Liver (tissue), 3 donors: ENCODE measurements at regions not wholly inside any gene's neighbourhood (a gene's known extent, or its start where the extent isn't known, plus 50 kb on each side); places are given as distances from the start of the nearest gene placed in this dataset.

Experiments
- EGR1 ChIP-seq, 2 donors: IDR thresholded peaks; 2 replicates each; pipeline ENCODE4 v1.6.1; 2016 to 2018; ENCODE audit warnings: antibody characterized with exemption in 2 of 2, low read depth in 2 of 2
- FOXA1 ChIP-seq: IDR thresholded peaks from 2 replicates; pipeline ENCODE4 v1.6.1; 2016; ENCODE audit warnings: antibody characterized with exemption
- JUND ChIP-seq, 2 donors: IDR thresholded peaks; 2 replicates each; pipeline ENCODE4 v1.6.1; 2016; ENCODE audit warnings: antibody characterized with exemption in 2 of 2
- RAD21 ChIP-seq, 2 donors: IDR thresholded peaks; 2 replicates each; pipeline ENCODE4 v1.6.1; 2016; ENCODE audit warnings: antibody characterized with exemption in 2 of 2, mild to moderate bottlenecking in 2 of 2
- RXRA ChIP-seq, 2 donors: IDR thresholded peaks; 2 replicates each; pipeline ENCODE4 v1.6.1; 2017 to 2018; ENCODE audit warnings: antibody characterized with exemption in 2 of 2, mild to moderate bottlenecking in 1 of 2
- SP1 ChIP-seq: IDR thresholded peaks from 2 replicates; pipeline ENCODE4 v1.6.1; 2018; ENCODE audit warnings: antibody characterized with exemption, mild to moderate bottlenecking
- TAF1 ChIP-seq: conservative IDR thresholded peaks from 2 replicates; pipeline ENCODE4 v1.6.1; 2016; ENCODE audit warnings: antibody characterized with exemption, mild to moderate bottlenecking
- YY1 ChIP-seq: IDR thresholded peaks from 2 replicates; pipeline ENCODE4 v1.6.1; 2016; ENCODE audit warnings: antibody characterized with exemption, mild to moderate bottlenecking
- TF ChIP-seq, protein P1 (sequence below): fragments of 150-350 bp; IDR thresholded peaks from 2 replicates; pipeline ENCODE4 v1.5.1; 2017; ENCODE audit warnings: improper control_type of control experiment, low read depth, low read length; ENCODE audit not compliant: missing input control
- TF ChIP-seq, protein P2 (sequence below): IDR thresholded peaks from 2 replicates; pipeline ENCODE4 v1.6.1; 2016; ENCODE audit warnings: antibody characterized with exemption
- TF ChIP-seq, protein P3 (sequence below): IDR thresholded peaks from 2 replicates; pipeline ENCODE4 v1.6.1; 2016; ENCODE audit warnings: antibody characterized with exemption, mild to moderate bottlenecking
- TF ChIP-seq, protein P4 (sequence below): IDR thresholded peaks from 2 replicates; pipeline ENCODE4 v1.6.1; 2016; ENCODE audit warnings: antibody characterized with exemption
- donor health status: healthy.
- donor health status: healthy.

DNA sequence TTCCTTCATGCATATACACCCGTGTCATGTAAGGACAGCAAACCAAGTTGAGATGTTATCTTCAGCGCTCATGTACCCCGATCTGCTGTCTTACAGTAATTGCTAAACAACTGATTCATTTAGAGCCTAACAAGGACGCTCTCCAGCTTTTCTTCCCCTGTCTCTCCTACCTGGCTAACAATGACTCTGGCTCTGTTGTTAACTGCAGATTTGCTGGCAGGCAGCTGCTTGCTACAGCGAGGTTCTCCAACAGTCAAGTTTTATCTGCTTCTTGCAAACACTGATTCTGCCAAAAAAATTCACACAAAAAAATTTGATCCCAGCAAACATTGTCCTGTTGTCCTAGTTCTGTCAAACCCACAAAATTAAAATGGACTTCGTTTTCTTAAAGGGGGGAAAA is 101.6 kb downstream of the OTX2 start:
- TF ChIP-seq, protein P1, sequence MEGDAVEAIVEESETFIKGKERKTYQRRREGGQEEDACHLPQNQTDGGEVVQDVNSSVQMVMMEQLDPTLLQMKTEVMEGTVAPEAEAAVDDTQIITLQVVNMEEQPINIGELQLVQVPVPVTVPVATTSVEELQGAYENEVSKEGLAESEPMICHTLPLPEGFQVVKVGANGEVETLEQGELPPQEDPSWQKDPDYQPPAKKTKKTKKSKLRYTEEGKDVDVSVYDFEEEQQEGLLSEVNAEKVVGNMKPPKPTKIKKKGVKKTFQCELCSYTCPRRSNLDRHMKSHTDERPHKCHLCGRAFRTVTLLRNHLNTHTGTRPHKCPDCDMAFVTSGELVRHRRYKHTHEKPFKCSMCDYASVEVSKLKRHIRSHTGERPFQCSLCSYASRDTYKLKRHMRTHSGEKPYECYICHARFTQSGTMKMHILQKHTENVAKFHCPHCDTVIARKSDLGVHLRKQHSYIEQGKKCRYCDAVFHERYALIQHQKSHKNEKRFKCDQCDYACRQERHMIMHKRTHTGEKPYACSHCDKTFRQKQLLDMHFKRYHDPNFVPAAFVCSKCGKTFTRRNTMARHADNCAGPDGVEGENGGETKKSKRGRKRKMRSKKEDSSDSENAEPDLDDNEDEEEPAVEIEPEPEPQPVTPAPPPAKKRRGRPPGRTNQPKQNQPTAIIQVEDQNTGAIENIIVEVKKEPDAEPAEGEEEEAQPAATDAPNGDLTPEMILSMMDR: no peak
- no peak for TF ChIP-seq EGR1 (IDR thresholded peaks at IDR 0.05; ENCODE audit: low read depth in 2 of 2)
- TF ChIP-seq, protein P2, sequence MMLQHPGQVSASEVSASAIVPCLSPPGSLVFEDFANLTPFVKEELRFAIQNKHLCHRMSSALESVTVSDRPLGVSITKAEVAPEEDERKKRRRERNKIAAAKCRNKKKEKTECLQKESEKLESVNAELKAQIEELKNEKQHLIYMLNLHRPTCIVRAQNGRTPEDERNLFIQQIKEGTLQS: no peak
- TF ChIP-seq TAF1: no peak
- TF ChIP-seq, protein P3, sequence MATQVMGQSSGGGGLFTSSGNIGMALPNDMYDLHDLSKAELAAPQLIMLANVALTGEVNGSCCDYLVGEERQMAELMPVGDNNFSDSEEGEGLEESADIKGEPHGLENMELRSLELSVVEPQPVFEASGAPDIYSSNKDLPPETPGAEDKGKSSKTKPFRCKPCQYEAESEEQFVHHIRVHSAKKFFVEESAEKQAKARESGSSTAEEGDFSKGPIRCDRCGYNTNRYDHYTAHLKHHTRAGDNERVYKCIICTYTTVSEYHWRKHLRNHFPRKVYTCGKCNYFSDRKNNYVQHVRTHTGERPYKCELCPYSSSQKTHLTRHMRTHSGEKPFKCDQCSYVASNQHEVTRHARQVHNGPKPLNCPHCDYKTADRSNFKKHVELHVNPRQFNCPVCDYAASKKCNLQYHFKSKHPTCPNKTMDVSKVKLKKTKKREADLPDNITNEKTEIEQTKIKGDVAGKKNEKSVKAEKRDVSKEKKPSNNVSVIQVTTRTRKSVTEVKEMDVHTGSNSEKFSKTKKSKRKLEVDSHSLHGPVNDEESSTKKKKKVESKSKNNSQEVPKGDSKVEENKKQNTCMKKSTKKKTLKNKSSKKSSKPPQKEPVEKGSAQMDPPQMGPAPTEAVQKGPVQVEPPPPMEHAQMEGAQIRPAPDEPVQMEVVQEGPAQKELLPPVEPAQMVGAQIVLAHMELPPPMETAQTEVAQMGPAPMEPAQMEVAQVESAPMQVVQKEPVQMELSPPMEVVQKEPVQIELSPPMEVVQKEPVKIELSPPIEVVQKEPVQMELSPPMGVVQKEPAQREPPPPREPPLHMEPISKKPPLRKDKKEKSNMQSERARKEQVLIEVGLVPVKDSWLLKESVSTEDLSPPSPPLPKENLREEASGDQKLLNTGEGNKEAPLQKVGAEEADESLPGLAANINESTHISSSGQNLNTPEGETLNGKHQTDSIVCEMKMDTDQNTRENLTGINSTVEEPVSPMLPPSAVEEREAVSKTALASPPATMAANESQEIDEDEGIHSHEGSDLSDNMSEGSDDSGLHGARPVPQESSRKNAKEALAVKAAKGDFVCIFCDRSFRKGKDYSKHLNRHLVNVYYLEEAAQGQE: no peak
- TF ChIP-seq FOXA1: no peak
- TF ChIP-seq, protein P4, sequence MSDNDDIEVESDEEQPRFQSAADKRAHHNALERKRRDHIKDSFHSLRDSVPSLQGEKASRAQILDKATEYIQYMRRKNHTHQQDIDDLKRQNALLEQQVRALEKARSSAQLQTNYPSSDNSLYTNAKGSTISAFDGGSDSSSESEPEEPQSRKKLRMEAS: no peak
- no peak for TF ChIP-seq RXRA (IDR thresholded peaks at IDR 0.05)
- TF ChIP-seq YY1: no peak
- no peak for TF ChIP-seq RAD21 (IDR thresholded peaks at IDR 0.05)
- no peak for TF ChIP-seq SP1
- no peak for TF ChIP-seq JUND (IDR thresholded peaks at IDR 0.05)
